HTR-8/SVneo (cell line): ENCODE measurements at regions not wholly inside any gene's neighbourhood (a gene's known extent, or its start where the extent isn't known, plus 50 kb on each side); places are given as distances from the start of the nearest gene placed in this dataset.
A peak's percentile ranks its signal among the peaks of the same experiment; 100 is the strongest.
"Not testable (repeated sequence)": the region's sequence is repeated elsewhere in the genome, so short reads cannot be mapped to it uniquely, and the experiment has no call there.

Experiments used
- DNase-seq: peaks from one replicate; pipeline ENCODE4 v3.0.0; 2011; ENCODE audit warnings: low spot score, mixed read lengths; ENCODE audit not compliant: insufficient read length
- FAIRE-seq: peaks from 2 replicates; lab custom pipeline; 2011; peaks lifted over from hg19 to GRCh38; lab: Jason Lieb, UNC

DNA sequence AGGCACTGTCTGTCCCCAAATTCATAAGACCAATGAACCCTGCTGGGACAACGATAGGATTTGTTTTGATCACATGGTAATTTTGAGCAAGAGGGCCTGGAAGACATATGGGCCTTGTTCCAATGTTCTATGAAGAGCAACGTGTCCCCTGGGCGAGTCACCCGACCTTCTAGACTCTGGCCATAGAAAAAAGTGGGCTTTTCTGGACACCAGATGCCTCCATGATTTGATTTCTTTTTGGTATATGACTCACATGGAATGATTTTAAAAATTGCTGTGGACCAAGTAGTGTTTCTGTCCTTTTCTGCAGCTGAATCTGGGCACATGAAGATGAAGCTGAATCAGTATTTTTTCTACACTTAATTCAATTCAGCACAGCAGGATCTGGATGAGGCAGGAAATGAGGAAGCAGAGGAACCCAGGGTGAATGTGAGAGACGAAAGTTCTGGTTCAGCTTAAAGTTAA lies 104.9 kb downstream of the CDC42EP3 start:
- FAIRE-seq (no peak), DNase-seq (no peak)

- DNase-seq = no peak
- no peak for FAIRE-seq
Observed at GRCh38 chr2:37568565-37568964, 102.9 kb downstream of the CDC42EP3 start.

DNA sequence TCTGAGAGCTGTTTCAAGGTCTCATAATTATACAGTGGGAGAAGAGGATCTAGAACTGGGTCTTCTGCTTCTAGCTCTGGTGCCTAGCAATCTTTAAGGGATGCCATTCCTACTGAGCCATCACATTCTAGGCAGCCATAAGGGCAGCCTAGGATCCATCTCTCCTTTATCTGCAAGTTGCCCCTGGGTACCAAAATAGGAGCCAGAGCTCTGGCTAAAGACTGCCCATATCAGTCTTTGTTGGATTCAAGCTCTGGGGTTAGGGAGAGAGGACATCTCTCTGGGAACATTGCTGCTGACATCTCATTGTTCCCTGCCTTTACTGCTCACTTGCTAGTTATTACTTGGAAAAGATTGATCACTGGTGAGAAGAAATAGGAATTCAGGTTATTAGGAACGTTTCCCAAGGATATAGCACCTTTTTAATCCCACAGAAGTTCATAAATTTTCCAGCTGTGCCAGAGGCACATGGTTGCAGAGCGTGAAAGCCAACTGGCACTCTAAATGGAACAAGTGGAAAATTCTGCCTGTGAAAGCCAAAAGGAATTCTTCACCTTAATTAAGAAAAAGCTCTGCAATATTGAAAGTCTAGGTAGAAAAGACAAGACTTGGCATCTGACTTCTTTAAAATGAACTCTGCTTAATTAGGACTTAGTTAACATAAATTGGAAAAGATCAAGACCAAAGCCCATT lies 102.2 kb downstream of the CDC42EP3 start:
- FAIRE-seq = no peak
- no peak for DNase-seq

DNA sequence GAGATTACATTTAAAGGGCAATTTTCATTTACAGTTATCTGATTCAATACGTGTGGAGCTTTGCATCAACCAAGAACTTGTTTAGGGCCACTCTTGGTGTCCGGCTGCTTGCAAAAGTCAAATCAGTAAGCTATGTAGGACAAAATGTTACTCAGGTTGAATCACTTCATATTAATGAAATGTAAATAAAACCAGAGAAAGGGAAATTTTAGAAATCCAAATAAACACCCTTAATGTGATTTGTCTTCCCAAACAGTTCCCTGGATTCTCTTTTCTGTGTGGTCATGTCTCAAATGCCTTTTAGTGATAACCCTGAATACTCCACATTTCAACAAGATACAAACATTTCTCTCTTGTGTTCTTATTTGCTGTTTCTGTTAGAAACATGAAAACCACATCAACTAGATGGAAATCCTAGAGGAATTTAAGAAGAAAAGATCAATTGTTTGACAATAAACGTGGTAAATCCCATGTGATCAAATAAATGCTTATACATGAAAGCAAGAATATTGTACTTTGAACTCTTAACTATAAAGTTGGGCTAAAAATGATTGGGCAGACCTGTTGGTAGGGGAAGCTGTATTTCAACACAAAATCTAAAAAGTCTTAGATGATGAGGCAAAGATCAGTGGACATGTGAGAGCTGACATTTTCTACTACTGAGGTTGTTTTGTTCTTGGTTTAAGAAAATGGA lies 101.3 kb downstream of the CDC42EP3 start:
- no peak for DNase-seq
- no peak for FAIRE-seq

GRCh38 chr2:37570773-37571586 lies 100.5 kb downstream of the CDC42EP3 start:
- FAIRE-seq (peak; percentile 86), DNase-seq (peak; percentile 43)

- DNase-seq (no peak), FAIRE-seq (no peak)
Observed at GRCh38 chr2:37571587-37572136, 99.8 kb downstream of the CDC42EP3 start.

- FAIRE-seq (no peak), DNase-seq (no peak)
Observed at GRCh38 chr2:37573451-37574388, 97.7 kb downstream of the CDC42EP3 start.

DNA sequence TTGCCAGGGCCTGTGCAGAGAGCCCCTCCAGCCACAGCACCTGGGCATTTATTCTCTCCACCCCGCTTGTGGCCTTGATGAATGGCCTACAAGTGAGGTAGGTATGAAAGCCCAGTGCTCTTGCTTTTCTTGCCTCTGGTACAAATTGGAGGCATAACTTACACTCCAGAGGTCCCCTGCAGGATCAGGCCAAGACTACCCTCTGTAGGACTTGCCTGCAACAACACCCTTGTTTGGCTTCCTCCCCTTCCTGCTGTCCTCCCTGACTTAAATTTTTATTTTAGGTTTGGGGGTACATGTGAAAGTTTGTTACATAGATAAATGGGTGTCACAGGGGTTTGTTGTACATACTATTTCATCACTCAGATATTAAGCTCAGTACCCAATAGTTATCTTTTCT lies 95.7 kb downstream of the CDC42EP3 start:
- no peak for DNase-seq
- no peak for FAIRE-seq

- not testable (repeated sequence) for FAIRE-seq, DNase-seq
Observed at GRCh38 chr2:37576194-37576593, 95.2 kb downstream of the CDC42EP3 start.

- DNase-seq (no peak), FAIRE-seq (no peak)
Observed at GRCh38 chr2:37576831-37577230, 94.6 kb downstream of the CDC42EP3 start.

- FAIRE-seq = peak; percentile 9
- DNase-seq = no peak
Observed at GRCh38 chr2:37579192-37579713, 92.2 kb downstream of the CDC42EP3 start.

DNA sequence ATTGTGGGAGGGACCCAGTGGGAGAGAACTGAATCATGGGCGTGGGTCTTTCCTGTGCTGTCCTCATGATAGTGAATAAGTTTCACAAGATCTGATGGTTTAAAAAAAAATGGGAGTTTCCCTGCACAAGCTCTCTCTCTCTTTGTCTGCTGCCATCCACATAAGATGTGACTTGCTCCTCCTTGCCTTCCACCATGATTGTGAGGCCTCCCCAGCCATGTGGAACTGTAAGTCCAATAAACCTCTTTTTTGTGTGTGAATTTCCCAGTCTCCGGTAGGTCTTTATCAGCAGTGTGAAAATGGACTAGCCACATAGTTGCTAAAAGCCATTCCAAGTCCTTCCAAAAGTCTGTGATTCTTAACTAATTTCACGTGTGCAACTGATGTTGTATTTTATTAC lies 91.5 kb downstream of the CDC42EP3 start:
- not testable (repeated sequence) for FAIRE-seq, DNase-seq

DNA sequence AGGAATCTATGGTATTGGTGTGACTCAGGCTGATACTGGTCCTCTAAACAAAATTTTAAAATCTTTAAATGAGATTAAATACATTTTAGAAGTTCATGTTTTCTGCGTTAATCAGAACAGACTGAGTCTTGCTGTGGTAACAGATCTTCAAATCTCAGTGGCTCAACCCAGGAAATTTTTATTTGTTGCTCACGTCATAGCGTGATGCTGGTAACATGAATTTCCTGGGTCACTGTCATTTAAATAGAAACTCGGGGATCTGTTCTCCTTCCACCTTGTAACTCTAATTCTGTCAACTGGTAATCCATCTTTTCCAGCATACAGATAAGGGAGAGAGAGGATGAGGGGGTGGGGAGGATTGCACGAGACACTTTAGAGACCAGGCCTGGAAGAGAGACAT lies 90.0 kb downstream of the CDC42EP3 start:
- DNase-seq = no peak
- FAIRE-seq = no peak

DNA sequence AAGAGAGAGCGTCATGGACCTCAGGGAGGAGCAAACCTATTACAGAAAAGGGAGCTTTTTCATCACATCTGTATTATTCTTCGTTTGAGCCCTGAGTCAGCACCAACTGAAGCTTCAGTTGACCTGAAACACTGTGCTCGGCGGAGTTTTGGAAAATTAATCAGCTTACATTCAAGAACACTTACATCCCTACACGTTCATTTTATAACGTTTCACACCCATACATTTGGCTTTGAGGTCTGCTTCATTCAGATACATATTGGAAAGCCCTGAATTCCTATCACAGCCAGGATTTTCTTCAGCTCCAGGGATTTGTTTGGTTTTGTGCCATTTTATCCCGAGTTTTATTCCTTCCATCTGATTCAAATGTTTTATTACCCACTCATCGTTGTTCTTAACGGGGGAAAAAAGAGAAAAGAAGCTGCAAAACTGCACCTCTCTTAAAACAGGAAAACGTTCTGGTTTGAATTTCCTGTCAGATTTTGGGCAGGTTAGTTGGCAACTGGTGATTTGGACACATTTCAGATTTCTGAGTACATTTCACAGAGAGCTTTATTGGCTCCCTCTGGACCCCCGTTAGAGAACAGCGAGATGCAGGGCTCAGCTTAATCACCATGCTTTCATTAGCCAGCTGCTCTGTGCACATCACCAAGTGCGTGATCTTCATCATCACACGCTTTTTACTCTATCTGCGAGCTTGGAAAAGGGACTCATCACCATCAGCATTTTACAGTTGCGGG lies 88.8 kb downstream of the CDC42EP3 start:
- FAIRE-seq = no peak
- no peak for DNase-seq

DNA sequence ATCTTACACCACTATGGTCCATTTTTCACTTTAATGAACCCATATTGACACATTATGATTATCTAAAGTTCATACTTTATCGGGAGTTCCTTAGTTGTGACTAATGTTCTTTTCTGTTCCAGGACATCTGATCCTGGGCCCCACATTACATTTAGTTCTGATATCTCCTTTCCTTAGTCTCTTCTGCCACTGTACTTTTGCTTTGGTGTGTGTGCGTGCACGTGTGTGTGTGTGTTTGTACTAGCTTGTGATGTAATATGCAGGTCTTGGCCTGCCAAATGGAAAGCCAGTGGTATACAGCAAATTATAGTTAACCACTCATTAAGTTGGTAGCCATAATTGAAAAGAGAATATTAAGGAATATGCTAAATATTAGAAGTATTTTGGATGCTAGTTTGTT lies 88.0 kb downstream of the CDC42EP3 start:
- no peak for DNase-seq
- FAIRE-seq = no peak

DNA sequence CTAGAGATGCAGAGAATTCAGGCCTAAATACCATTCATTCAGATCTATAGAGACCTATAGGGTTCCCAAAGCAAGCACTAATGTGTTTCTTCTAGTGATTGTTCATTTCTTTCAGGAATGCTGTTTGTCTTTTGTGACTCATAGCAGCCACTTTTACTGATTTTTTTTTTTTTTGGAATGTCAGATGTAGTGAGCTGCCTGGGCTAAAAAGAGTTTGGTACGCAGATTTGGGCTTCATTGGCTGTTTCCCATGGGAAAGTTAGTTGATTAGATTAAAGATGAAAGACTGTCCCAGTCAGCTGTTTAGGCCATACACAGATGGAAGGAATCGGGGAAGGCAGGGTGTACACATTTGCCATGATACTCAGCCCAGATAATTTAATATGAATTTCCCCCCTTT lies 87.6 kb downstream of the CDC42EP3 start:
- DNase-seq = no peak
- no peak for FAIRE-seq

DNA sequence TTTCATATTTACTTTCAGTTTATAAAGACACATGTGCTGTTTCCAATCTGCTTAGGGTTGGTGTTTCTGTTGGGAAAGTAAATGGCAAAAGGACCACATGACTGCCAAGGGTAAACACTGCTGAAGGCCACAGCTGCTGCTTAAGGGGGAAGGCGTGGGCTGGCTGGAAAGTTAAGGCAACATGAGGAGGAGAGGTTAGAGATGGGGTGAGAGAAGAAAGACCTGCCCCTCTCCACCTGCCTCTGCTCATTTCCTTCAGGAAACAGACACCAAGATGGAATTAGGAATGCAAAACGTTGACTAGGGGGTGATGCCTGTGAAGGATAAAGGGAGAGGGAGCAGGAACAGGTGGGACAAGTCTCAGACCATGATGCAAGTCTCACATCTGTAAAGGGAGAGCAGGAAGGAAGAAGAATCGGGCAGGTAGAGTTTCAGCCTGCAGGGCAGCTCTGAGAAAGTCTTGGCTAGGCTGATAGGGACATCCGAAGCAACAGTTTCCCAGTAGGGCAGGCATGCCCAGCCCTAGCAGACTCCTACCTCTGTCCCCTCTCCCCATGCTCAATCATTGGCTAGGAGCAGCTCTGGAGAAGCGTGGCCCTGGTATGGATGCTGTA lies 86.0 kb downstream of the CDC42EP3 start:
- no peak for FAIRE-seq
- DNase-seq = no peak

DNA sequence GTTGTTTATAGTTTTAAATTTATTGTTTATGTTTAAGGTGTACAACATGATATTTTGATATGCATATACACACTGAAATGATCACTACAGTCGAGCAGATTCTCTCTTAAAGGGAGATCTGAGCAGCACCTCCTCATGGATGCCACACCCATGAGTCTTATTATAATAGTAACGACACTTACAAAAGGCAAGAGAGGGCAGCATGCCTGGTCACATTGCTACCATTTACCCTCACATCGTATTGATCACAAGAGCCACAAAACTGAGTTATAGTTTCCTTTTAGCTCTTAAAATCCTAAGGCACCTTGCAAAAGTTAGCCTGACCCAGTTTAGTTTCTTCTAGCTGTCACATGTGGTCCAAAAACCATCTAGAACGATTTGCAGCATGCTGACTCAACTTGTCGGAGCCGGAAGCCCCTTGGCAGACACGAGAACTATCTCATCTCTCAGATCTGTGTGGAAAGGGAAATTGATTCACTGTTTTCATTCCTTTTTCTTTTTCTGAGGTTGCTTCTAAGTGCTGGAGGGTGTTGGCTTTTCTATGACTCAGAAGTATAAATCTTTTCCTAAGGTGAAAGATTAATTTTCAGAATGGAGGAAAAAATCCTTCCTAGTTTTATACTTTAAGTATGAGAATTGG lies 85.3 kb downstream of the CDC42EP3 start:
- DNase-seq (peak; percentile 51), FAIRE-seq (peak; percentile 13)
